ENCODE measurements at regions not wholly inside any gene's neighbourhood (a gene's known extent, or its start where the extent isn't known, plus 50 kb on each side); places are given as distances from the start of the nearest gene placed in this dataset.

DNA sequence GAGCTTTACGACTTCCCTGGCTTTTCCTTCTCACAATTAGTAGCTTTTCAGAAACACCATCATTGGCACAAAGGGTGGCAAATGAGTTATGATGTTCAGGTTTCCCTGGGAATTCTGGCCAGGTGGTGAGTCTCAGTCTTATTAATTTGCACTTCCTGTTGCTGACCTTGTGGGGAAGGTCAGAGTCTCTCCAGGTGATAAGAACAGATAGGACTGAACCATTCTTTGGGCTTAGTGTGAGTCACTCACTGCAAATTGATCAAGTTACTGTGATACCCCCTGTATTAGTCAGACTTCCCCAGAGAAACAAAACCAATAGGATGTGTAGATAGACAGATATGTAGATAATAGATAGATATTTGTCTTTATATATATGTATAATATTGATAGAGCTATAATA is 53.8 kb upstream of the RANBP3L start:
- no peak for DNase-seq (ENCODE audit: low read depth)

- no peak for DNase-seq (ENCODE audit: low read depth)
Measured at GRCh38 chr5:36356915-36357314, 55.2 kb upstream of the RANBP3L start.

GRCh38 chr5:36357391-36357975 is 55.8 kb upstream of the RANBP3L start:
- DNase-seq (ENCODE audit: low read depth) = peak; percentile 66

DNA sequence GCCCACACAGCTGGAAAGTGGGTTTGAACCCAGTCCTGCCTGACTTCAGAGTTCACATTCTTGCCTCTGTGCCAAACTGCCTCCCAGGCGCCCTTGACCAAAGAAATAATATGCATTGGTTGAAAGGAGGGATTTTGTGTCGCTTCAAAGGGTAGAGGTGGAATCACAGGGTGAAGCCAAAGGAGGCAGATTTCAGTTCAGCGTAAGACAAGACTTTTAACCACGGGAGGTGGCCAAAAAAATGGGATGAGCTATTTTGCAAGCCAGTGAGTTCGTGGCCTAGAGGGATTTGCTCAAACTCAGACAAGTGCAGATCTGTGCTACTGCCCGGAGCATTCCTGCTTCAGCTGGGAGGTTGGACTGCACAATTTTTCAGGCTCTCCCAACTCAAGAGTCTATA is 57.6 kb upstream of the RANBP3L start:
- DNase-seq (ENCODE audit: low read depth) = peak; percentile 30

DNA sequence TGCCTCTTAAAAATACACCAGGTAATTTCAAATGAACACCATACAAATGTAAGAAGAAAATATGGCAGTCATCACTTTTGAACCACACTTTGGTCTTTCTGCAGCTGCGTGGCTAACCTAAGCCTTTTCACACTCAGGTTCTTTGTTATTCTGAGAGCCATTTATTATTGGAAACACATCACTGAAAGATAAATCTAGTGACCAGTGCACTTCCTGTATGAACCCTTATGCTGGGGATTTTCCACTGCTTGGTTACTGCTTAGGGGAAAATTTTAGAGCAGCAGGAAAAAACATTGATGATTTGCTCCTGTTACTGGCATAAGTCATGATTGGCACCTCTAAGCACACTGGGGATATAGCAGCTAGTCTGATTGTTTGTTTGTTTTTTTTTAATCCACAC is 58.6 kb upstream of the RANBP3L start:
- DNase-seq (ENCODE audit: low read depth) = peak; percentile 33

DNA sequence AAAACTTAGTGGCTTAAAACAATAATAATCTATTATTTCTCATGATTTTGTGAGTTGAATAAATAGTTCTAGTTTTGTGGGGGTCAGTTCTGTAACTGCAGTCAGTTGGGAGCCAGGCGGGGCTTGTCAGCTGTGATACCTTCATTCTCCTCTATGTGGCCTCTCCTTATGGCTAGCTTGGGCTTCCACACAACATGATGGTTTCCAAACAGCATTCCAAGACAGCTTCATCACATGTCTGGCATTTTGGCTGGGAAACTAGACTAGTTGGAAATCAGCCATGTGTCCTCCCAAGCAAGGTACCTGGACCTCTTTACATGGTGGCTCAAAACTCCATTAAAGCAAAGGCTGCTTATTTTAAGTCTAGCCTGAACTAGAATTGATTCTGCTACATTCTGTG is 61.4 kb upstream of the RANBP3L start:
- peak; percentile 89 for DNase-seq (ENCODE audit: low read depth)

DNA sequence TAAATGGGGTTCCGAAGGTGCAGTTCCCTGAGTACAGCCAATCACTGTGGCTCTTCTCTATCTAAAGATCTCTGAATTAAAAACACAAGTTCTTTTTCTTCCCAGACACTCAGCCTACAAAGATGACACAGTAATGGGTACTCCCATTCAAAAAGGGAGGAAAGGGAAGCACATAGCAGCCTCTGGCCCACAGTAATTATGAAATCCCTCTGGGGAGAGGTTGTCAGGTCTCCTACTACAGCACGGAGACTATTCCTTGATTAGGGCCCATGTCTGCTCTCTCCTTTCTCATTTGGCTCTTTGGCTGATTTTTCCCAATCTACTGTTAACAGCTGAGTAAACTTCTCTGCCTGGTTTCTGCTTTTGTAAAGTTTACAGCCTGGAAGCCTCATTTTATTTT is 62.0 kb upstream of the RANBP3L start:
- DNase-seq (ENCODE audit: low read depth) = no peak

- no peak for DNase-seq (ENCODE audit: low read depth)
Measured at GRCh38 chr5:36364473-36364872, 62.8 kb upstream of the RANBP3L start.

- no peak for DNase-seq (ENCODE audit: low read depth)
Measured at GRCh38 chr5:36365896-36366295, 64.2 kb upstream of the RANBP3L start.

GRCh38 chr5:36366883-36367282 is 65.2 kb upstream of the RANBP3L start:
- DNase-seq (ENCODE audit: low read depth) = peak; percentile 76

- peak; percentile 66 for DNase-seq (ENCODE audit: low read depth)
Measured at GRCh38 chr5:36367524-36367923, 65.8 kb upstream of the RANBP3L start.

GRCh38 chr5:36369219-36369690 is 67.6 kb upstream of the RANBP3L start:
- DNase-seq (ENCODE audit: low read depth) = peak; percentile 93

- DNase-seq (ENCODE audit: low read depth) = no peak
Measured at GRCh38 chr5:36370073-36370472, 68.4 kb upstream of the RANBP3L start.

DNA sequence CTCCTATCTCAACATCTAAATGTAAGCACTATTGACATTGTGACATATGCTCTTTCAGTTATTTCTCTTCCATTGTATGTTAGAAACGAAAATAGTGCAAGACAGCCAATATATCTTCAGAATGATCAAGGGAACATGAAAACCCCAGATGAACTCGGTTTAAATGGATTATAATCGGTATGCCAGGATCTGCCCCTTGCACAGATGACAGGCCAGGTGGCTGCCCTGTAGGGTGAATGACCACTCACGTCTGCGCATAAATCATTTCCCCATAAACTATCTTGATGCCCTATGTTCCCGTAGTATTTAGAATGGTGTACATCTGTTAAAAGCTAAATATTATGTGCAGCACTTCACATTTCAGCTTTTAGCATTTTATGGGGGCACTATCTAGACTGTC is 69.7 kb upstream of the RANBP3L start:
- no peak for DNase-seq (ENCODE audit: low read depth)

- DNase-seq (ENCODE audit: low read depth) = peak; percentile 92
Measured at GRCh38 chr5:36373527-36374086, 71.9 kb upstream of the RANBP3L start.

GRCh38 chr5:36374266-36374862 is 72.7 kb upstream of the RANBP3L start:
- DNase-seq (ENCODE audit: low read depth) = peak; percentile 95

DNA sequence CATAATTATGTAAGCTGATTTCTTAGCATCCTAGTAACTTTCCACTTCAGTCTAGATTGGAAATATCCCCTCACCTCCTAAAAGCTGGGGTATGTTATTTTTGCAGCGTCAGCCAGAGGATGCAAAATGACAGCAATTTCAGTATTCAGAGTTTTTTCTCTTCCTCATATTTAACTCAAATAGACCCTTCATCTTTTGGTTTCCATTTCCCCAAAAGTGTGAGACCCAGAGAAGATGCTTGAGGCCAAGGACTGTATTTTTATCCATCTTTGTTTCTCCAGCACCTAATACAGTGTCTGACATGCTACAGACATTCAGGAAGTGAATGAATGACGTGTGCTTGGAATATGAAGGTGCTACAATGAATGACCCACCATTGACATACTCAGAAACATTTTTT is 75.5 kb upstream of the RANBP3L start:
- DNase-seq (ENCODE audit: low read depth) = no peak

- DNase-seq (ENCODE audit: low read depth) = peak; percentile 51
Measured at GRCh38 chr5:36378551-36378950, 76.8 kb upstream of the RANBP3L start.

DNA sequence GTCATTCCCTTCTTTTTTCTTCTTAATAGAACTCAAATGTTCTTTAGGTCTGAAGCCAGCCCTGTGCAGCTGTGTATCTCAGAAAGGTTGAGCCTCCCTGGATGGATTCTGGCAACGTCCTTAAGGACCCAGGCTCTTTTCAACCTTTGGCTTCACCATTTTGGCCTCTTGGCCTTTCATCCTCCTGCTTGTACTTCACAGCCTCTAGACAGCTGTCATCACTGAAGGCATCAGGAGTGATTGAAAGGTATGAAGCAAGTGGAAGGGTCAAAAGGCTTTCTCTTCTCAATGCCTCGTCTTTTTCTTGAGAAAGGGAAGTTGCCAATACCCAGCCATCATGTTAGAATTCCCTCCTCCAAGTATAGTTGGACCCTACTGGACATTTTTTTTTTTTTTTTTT is 81.2 kb upstream of the RANBP3L start:
- no peak for DNase-seq (ENCODE audit: low read depth)

DNA sequence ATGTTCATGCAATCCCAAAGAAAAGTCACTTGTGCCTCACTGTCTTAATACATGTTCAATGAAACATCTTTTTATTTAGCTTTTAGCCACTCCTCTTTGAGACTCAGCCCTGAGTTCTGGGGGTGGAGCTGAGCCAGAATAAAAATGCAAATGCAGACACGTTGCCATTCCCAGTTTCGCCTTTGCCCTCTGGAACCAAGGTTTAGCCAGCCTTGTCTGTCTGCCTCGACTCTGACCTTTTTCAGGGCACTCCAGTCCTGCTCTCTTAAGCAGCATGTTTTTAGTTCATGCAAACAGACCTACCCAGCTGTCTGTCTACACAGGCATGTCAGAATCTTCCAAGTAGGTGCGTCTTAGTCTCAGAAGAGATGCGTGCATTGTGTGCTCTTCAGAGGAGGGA is 82.2 kb upstream of the RANBP3L start:
- DNase-seq (ENCODE audit: low read depth) = no peak

DNA sequence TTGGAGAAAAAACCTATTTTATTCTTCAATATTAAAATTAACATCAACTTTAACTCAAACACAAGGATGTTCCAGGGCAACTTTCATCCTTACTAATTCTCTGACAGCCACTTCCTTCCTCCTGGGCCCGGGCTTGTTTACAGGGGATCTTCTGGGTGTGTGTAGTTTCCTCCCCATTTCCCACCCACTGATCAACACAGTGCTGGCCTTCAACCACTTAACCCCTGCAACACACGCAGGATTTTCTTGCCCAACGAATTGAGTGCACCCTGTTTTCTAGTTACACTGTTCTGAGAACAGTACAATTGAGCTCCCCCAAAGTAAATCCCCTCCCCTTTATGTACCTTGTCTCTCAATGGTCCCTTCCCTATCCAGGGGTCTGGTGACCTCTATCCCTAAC is 83.1 kb upstream of the RANBP3L start:
- DNase-seq (ENCODE audit: low read depth) = no peak

DNA sequence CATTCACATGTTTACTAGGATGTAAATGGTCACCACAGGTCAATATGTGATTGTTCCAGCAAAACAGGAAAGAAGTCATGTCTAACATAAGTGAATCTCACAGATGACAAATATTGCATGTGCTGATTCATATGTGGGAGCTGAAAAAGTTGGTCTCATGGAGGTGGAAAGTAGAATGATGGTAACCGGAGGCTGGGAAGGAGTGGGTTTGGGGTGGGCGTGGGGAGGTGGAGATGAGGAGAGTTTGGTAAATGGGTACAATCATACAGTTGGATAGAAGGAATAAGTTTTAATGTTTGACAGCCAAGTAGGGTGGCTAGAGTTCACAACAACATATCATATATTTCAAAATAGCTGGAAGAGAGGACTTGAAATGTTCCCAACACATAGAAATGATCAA is 83.8 kb upstream of the RANBP3L start:
- no peak for DNase-seq (ENCODE audit: low read depth)

DNA sequence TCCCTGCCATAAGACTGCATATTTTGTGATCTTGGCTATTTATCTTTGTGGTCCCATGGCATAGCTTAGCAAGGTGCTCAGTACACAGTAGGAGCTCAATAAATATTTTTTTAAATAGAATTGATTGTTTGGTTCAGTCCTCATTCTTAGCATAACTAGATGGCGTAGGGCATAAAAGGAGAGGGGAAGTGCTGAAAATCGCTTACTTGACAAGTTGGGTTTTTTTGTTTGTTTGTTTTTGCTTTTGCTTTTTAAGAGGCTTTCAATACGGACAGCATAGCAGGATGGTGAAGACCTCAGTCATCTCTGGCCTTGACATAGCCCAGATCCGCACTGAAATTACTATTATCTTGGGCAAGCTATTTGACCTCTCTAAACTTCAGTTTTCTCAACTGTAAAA is 86.6 kb upstream of the RANBP3L start:
- DNase-seq (ENCODE audit: low read depth) = no peak

GRCh38 chr5:36389245-36389644 is 87.5 kb upstream of the RANBP3L start:
- DNase-seq (ENCODE audit: low read depth) = no peak

Measured in M059J (cell line).